ENCODE measurements at regions not wholly inside any gene's neighbourhood (a gene's known extent, or its start where the extent isn't known, plus 50 kb on each side); places are given as distances from the start of the nearest gene placed in this dataset.

- no peak for TF ChIP-seq POLR2A (IDR thresholded peaks at IDR 0.05; ENCODE audit: extremely low read depth, insufficient read length)
- TF ChIP-seq, protein P1, sequence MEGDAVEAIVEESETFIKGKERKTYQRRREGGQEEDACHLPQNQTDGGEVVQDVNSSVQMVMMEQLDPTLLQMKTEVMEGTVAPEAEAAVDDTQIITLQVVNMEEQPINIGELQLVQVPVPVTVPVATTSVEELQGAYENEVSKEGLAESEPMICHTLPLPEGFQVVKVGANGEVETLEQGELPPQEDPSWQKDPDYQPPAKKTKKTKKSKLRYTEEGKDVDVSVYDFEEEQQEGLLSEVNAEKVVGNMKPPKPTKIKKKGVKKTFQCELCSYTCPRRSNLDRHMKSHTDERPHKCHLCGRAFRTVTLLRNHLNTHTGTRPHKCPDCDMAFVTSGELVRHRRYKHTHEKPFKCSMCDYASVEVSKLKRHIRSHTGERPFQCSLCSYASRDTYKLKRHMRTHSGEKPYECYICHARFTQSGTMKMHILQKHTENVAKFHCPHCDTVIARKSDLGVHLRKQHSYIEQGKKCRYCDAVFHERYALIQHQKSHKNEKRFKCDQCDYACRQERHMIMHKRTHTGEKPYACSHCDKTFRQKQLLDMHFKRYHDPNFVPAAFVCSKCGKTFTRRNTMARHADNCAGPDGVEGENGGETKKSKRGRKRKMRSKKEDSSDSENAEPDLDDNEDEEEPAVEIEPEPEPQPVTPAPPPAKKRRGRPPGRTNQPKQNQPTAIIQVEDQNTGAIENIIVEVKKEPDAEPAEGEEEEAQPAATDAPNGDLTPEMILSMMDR (IDR thresholded peaks at IDR 0.05; ENCODE audit: low read depth, low read length), result no peak
Observed at GRCh38 chr14:85466678-85467077, 63.3 kb upstream of the FLRT2 start.

Measured in NB4 (cell line).